ENCODE measurements at regions not wholly inside any gene's neighbourhood (a gene's known extent, or its start where the extent isn't known, plus 50 kb on each side); places are given as distances from the start of the nearest gene placed in this dataset.

DNA sequence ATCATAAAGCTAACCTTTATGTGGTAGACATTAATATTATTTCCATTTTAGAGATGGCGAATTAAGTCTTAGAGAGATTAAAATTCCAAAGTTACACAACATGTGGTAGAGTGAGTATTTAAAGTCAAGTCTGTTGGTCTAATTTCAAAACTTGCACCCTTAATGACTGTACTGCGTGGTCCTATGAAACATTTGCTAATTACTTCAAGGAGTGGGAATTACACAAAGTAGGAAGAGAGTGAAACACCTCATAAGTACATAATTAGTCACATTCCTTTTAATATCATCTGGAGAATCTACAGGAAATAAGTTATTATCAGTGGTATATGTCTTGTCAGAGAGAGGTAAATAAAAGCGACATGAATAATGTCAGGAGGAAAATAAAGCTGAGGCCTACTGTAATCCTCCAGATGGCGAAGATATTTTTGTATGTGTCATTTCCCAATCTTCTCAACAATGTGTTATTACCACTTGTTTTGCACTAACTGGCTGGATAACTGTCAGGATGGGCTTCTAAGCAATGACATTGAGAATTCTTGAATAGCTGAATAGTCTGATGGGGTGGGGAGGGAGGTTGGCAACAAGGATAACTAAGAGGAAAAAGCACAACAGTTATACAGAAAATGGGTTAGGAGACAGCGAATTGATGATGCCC lies 95.5 kb downstream of the TNFSF18 start:
- Histone ChIP-seq H3K36me3 (no peaks in the 10 kb centered on the region), H3K27ac (no peak overlapping the region), H3K4me1 (no peaks in the 10 kb centered on the region), H3K4me3 (no peak overlapping the region), H3K27me3 (no peaks in the 10 kb centered on the region), H3K9me3 (no peaks in the 10 kb centered on the region)
- TF ChIP-seq POLR2A (IDR thresholded peaks at IDR 0.05) (no peak), CTCF (IDR thresholded peaks at IDR 0.05) (no peak)
- intact Hi-C loops (cut with DNase I; ENCODE audit: low total_unique reads) = no loop called here
- no peak for DNase-seq

- intact Hi-C loops (cut with DNase I; ENCODE audit: low total_unique reads) = no loop called here
- DNase-seq = no peak
- Histone ChIP-seq H3K4me1 (no peaks in the 10 kb centered on the region), H3K36me3 (no peaks in the 10 kb centered on the region), H3K27ac (no peak overlapping the region), H3K27me3 (no peaks in the 10 kb centered on the region), H3K9me3 (no peaks in the 10 kb centered on the region), H3K4me3 (no peak overlapping the region)
- TF ChIP-seq CTCF (IDR thresholded peaks at IDR 0.05) (no peak), POLR2A (IDR thresholded peaks at IDR 0.05) (no peak)
Measured at GRCh38 chr1:172956871-172957270, 93.9 kb downstream of the TNFSF18 start.

GRCh38 chr1:172957491-172957890 lies 93.2 kb downstream of the TNFSF18 start:
- no peaks in the 10 kb centered on the region for H3K4me1 ChIP-seq
- TF ChIP-seq POLR2A (IDR thresholded peaks at IDR 0.05) (no peak), CTCF (IDR thresholded peaks at IDR 0.05) (no peak)
- H3K9me3 ChIP-seq = no peaks in the 10 kb centered on the region
- H3K4me3 ChIP-seq = no peak overlapping the region
- intact Hi-C loops (cut with DNase I; ENCODE audit: low total_unique reads) = no loop called here
- no peaks in the 10 kb centered on the region for H3K27me3 ChIP-seq
- no peak overlapping the region for H3K27ac ChIP-seq
- no peaks in the 10 kb centered on the region for H3K36me3 ChIP-seq
- no peak for DNase-seq

DNA sequence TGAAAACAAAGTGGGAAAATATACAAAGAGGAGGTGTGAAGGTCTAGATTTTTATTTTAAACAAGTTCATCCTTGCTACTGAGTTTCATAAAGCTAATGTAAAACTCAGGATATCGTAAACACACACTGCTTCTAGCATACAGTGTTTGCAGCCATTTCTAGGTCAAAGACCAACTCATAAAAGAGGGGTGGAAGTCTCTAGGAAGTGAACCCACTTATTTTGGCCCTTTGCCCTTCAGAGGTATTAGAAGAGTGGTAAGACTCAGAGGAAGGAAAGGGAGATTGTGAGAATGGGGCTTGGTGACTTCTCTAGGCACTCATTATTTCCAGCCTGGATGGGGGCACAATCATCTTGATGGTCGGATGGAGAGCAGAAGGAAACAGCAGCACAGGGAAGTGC lies 91.2 kb downstream of the TNFSF18 start:
- H3K36me3 ChIP-seq = no peaks in the 10 kb centered on the region
- DNase-seq = no peak
- H3K27me3 ChIP-seq = no peaks in the 10 kb centered on the region
- TF ChIP-seq CTCF (IDR thresholded peaks at IDR 0.05) (no peak), POLR2A (IDR thresholded peaks at IDR 0.05) (no peak)
- intact Hi-C loops (cut with DNase I; ENCODE audit: low total_unique reads) = no loop called here
- H3K27ac ChIP-seq = no peak overlapping the region
- no peaks in the 10 kb centered on the region for H3K9me3 ChIP-seq
- no peak overlapping the region for H3K4me3 ChIP-seq
- no peaks in the 10 kb centered on the region for H3K4me1 ChIP-seq

- intact Hi-C loops (cut with DNase I; ENCODE audit: low total_unique reads) = no loop called here
- Histone ChIP-seq H3K27ac (no peak overlapping the region), H3K4me1 (no peaks in the 10 kb centered on the region), H3K27me3 (no peaks in the 10 kb centered on the region), H3K4me3 (no peak overlapping the region), H3K9me3 (no peaks in the 10 kb centered on the region), H3K36me3 (no peaks in the 10 kb centered on the region)
- TF ChIP-seq POLR2A (IDR thresholded peaks at IDR 0.05) (no peak), CTCF (IDR thresholded peaks at IDR 0.05) (no peak)
- no peak for DNase-seq
Measured at GRCh38 chr1:172960019-172960418, 90.7 kb downstream of the TNFSF18 start.

All from uterus (tissue), 3 donors.